SHP77 treated with DMSO at 0.1 percent for 48 hours (cell line): ENCODE measurements at regions not wholly inside any gene's neighbourhood (a gene's known extent, or its start where the extent isn't known, plus 50 kb on each side); places are given as distances from the start of the nearest gene placed in this dataset.
"Not testable (repeated sequence)": the region's sequence is repeated elsewhere in the genome, so short reads cannot be mapped to it uniquely, and the experiment has no call there.

ENCODE experiments used
- DNase-seq: peaks from one replicate; lab custom pipeline; 2025; lab: John Stamatoyannopoulos, UW

GRCh38 chr2:16069663-16069932 lies 129.2 kb downstream of the MYCN start:
- no peak for DNase-seq

GRCh38 chr2:16068552-16068940 lies 128.2 kb downstream of the MYCN start:
- no peak for DNase-seq

GRCh38 chr2:16067866-16068551 lies 127.7 kb downstream of the MYCN start:
- no peak for DNase-seq

- DNase-seq = no peak
These were observed 127.1 kb downstream of the MYCN start for GRCh38 chr2:16067444-16067843.

GRCh38 chr2:16067037-16067406 lies 126.7 kb downstream of the MYCN start:
- no peak for DNase-seq

GRCh38 chr2:16066261-16067036 lies 126.1 kb downstream of the MYCN start:
- no peak for DNase-seq

GRCh38 chr2:16065272-16066069 lies 125.1 kb downstream of the MYCN start:
- not testable (repeated sequence) for DNase-seq

GRCh38 chr2:16064745-16065144 lies 124.4 kb downstream of the MYCN start:
- DNase-seq = no peak

- DNase-seq = no peak
These were observed 123.7 kb downstream of the MYCN start for GRCh38 chr2:16063955-16064633.

- DNase-seq = no peak
These were observed 123.0 kb downstream of the MYCN start for GRCh38 chr2:16063251-16063850.

GRCh38 chr2:16062471-16063250 lies 122.3 kb downstream of the MYCN start:
- DNase-seq = no peak

- DNase-seq = no peak
These were observed 121.3 kb downstream of the MYCN start for GRCh38 chr2:16061441-16062217.

GRCh38 chr2:16060936-16061338 lies 120.6 kb downstream of the MYCN start:
- no peak for DNase-seq

GRCh38 chr2:16060125-16060935 lies 120.0 kb downstream of the MYCN start:
- no peak for DNase-seq

GRCh38 chr2:16059393-16060016 lies 119.2 kb downstream of the MYCN start:
- no peak for DNase-seq

GRCh38 chr2:16058747-16059358 lies 118.5 kb downstream of the MYCN start:
- no peak for DNase-seq

GRCh38 chr2:16058256-16058655 lies 117.9 kb downstream of the MYCN start:
- DNase-seq = peak; percentile 21

- DNase-seq = no peak
These were observed 117.3 kb downstream of the MYCN start for GRCh38 chr2:16057661-16058060.
